Liver (tissue), 8 donors: ENCODE measurements at regions not wholly inside any gene's neighbourhood (a gene's known extent, or its start where the extent isn't known, plus 50 kb on each side); places are given as distances from the start of the nearest gene placed in this dataset.

Experiments used
- DNase-seq: peaks from one replicate; pipeline ENCODE4 v3.0.0-alpha.2; 2017; ENCODE audit warnings: low spot score
- H3K27ac ChIP-seq, 2 donors: one replicate each; pipeline ENCODE4 v1.7.0; 2013; ENCODE audit warnings: inconsistent platforms in 2 of 2, low read length in 2 of 2, control low read depth in 1 of 2, low read depth in 1 of 2, mild to moderate bottlenecking in 1 of 2
- H3K27me3 ChIP-seq, 4 donors: one replicate each; pipeline versions ENCODE4 v1.6.1 to v1.7.0; 2013; ENCODE audit warnings: low read length in 3 of 4, inconsistent platforms in 1 of 4, mild to moderate bottlenecking in 1 of 4, moderate library complexity in 1 of 4; ENCODE audit not compliant: control insufficient read depth in 4 of 4, insufficient read depth in 4 of 4
- H3K36me3 ChIP-seq, 4 donors: one replicate each; pipeline versions ENCODE4 v1.6.1 to v1.7.0; 2013; ENCODE audit warnings: low read length in 3 of 4, mild to moderate bottlenecking in 3 of 4, low read depth in 1 of 4, moderate library complexity in 1 of 4; ENCODE audit not compliant: control insufficient read depth in 4 of 4, insufficient read depth in 3 of 4
- H3K4me1 ChIP-seq, 4 donors: one replicate each; pipeline versions ENCODE4 v1.6.1 to v1.7.0; 2013; ENCODE audit warnings: low read length in 3 of 4, mild to moderate bottlenecking in 3 of 4, moderate library complexity in 1 of 4; ENCODE audit not compliant: control insufficient read depth in 4 of 4, insufficient read depth in 4 of 4
- H3K4me3 ChIP-seq, 3 donors: one replicate each; pipeline versions ENCODE4 v1.6.1 to v1.7.0; 2013; ENCODE audit warnings: low read length in 3 of 3, control low read depth in 1 of 3, low read depth in 1 of 3, mild to moderate bottlenecking in 1 of 3
- H3K9ac ChIP-seq, 2 donors: one replicate each; pipeline ENCODE4 v1.7.0; 2013; ENCODE audit warnings: low read length in 2 of 2, mild to moderate bottlenecking in 2 of 2, moderate library complexity in 2 of 2, control low read depth in 1 of 2, low read depth in 1 of 2
- H3K9me3 ChIP-seq, 4 donors: one replicate each; pipeline versions ENCODE4 v1.6.1 to v1.7.0; 2013; ENCODE audit warnings: low read length in 3 of 4; ENCODE audit not compliant: control insufficient read depth in 4 of 4
- EGR1 ChIP-seq, 2 donors: IDR thresholded peaks; 2 replicates each; pipeline ENCODE4 v1.6.1; 2016 to 2018; ENCODE audit warnings: antibody characterized with exemption in 2 of 2, low read depth in 2 of 2
- FOXA1 ChIP-seq: IDR thresholded peaks from 2 replicates; pipeline ENCODE4 v1.6.1; 2016; ENCODE audit warnings: antibody characterized with exemption
- FOXA2 ChIP-seq: IDR thresholded peaks from 2 replicates; pipeline ENCODE4 v1.6.1; 2016; ENCODE audit warnings: antibody characterized with exemption
- HNF4A ChIP-seq, 2 donors: conservative IDR thresholded peaks; 2 replicates each; pipeline ENCODE4 v1.6.1; 2016; ENCODE audit warnings: antibody characterized with exemption in 2 of 2, mild to moderate bottlenecking in 2 of 2
- JUND ChIP-seq, 2 donors: IDR thresholded peaks; 2 replicates each; pipeline ENCODE4 v1.6.1; 2016; ENCODE audit warnings: antibody characterized with exemption in 2 of 2
- NR2F2 ChIP-seq: IDR thresholded peaks from 2 replicates; pipeline ENCODE4 v1.6.1; 2016; ENCODE audit warnings: antibody characterized with exemption
- RXRA ChIP-seq, 2 donors: IDR thresholded peaks; 2 replicates each; pipeline ENCODE4 v1.6.1; 2017 to 2018; ENCODE audit warnings: antibody characterized with exemption in 2 of 2, mild to moderate bottlenecking in 1 of 2
- SP1 ChIP-seq: IDR thresholded peaks from 2 replicates; pipeline ENCODE4 v1.6.1; 2018; ENCODE audit warnings: antibody characterized with exemption, mild to moderate bottlenecking
- TAF1 ChIP-seq: conservative IDR thresholded peaks from 2 replicates; pipeline ENCODE4 v1.6.1; 2016; ENCODE audit warnings: antibody characterized with exemption, mild to moderate bottlenecking
- YY1 ChIP-seq: IDR thresholded peaks from 2 replicates; pipeline ENCODE4 v1.6.1; 2016; ENCODE audit warnings: antibody characterized with exemption, mild to moderate bottlenecking
- WGBS: extraction: QIAGEN DNeasy Blood & Tissue Kit; methylation state at CpG from one replicate; pipeline ENCODE4 v1.1.7; 2013; 5-methylcytosine and 5-hydroxymethylcytosine counted together
- TF ChIP-seq, protein P1 (sequence below): IDR thresholded peaks from 2 replicates; pipeline ENCODE4 v1.6.1; 2016; ENCODE audit warnings: antibody characterized with exemption, mild to moderate bottlenecking
- TF ChIP-seq, protein P2 (sequence below): IDR thresholded peaks from 2 replicates; pipeline ENCODE4 v1.6.1; 2016; ENCODE audit warnings: antibody characterized with exemption
- TF ChIP-seq, protein P3 (sequence below): fragments of 150-350 bp; IDR thresholded peaks from 2 replicates; pipeline ENCODE4 v1.5.1; 2017; ENCODE audit warnings: improper control_type of control experiment, low read depth, low read length; ENCODE audit not compliant: missing input control
- TF ChIP-seq, protein P4 (sequence below): IDR thresholded peaks from 2 replicates; pipeline ENCODE4 v1.6.1; 2016; ENCODE audit warnings: antibody characterized with exemption
- donor health status: healthy.
- donor health status: healthy.
- donor health status: healthy.
- donor health status: healthy.
- donor health status: healthy.

DNA sequence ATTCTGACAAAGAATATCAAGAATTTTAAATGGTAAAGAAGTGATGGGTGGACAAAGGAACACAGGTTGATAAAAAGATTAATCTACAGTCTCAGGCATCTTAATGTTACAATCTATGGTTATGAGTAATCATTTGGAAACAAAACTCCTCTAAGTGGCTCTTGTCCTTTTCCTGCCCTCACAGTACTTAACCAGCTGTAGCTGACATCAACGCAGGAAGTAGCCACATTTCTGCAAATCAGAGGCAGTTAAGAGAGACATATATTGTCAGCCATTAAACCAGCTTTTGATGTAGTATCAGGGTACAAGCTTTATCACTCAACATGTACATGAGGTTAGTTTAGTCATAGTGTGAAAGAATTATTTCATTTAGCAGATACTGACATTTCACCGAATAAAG is 244.6 kb downstream of the NR4A2 start (continued):
- no peak for TF ChIP-seq NR2F2
- TF ChIP-seq, protein P1, sequence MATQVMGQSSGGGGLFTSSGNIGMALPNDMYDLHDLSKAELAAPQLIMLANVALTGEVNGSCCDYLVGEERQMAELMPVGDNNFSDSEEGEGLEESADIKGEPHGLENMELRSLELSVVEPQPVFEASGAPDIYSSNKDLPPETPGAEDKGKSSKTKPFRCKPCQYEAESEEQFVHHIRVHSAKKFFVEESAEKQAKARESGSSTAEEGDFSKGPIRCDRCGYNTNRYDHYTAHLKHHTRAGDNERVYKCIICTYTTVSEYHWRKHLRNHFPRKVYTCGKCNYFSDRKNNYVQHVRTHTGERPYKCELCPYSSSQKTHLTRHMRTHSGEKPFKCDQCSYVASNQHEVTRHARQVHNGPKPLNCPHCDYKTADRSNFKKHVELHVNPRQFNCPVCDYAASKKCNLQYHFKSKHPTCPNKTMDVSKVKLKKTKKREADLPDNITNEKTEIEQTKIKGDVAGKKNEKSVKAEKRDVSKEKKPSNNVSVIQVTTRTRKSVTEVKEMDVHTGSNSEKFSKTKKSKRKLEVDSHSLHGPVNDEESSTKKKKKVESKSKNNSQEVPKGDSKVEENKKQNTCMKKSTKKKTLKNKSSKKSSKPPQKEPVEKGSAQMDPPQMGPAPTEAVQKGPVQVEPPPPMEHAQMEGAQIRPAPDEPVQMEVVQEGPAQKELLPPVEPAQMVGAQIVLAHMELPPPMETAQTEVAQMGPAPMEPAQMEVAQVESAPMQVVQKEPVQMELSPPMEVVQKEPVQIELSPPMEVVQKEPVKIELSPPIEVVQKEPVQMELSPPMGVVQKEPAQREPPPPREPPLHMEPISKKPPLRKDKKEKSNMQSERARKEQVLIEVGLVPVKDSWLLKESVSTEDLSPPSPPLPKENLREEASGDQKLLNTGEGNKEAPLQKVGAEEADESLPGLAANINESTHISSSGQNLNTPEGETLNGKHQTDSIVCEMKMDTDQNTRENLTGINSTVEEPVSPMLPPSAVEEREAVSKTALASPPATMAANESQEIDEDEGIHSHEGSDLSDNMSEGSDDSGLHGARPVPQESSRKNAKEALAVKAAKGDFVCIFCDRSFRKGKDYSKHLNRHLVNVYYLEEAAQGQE: no peak
- no peak for TF ChIP-seq SP1
- TF ChIP-seq YY1: no peak
- TF ChIP-seq HNF4A (conservative IDR thresholded peaks at IDR 0.05): no peak

DNA sequence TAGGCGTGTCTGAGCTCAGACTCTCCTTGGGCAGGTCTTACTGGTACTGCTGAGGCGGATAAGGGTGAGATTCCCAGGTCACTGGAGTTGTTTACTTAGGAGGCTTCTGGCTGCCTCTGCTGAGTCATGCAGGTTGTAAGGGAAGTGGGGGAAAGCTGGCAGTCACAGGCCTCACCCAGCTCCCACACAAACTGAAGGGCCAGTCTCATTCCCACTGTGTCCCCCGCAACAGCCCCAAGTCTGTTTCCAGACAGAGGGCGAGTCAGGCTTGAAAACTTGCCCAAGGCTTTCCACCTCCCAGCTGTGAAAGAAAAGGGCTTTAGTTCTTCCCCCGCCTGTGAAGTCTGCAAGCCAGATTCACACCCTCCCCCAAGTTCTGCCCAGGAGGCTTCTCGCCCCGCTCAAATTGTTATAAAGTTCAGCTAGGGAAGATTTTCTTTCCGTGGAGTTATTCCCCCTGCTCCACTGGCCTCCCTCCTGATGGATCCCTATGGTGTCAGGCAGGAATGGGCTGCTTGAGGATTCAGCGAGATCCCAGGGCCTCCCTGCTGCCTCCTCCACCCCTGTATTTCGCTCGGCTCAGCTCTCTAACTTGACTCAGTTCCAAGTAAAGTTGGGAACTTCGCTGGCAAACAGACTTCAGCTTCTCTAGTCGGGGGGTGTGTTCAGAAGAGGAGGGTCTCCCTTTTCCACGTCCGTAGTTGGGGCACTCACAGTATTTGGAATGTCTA is 248.6 kb downstream of the NR4A2 start:
- H3K36me3 ChIP-seq: no peaks in the 10 kb centered on the region
- no peaks in the 10 kb centered on the region for H3K27me3 ChIP-seq
- H3K4me1 ChIP-seq: no peaks in the 10 kb centered on the region
- H3K9ac ChIP-seq: no peak overlapping the region
- H3K27ac ChIP-seq: no peak overlapping the region
- DNase-seq: no peak
- no peak for TF ChIP-seq HNF4A (conservative IDR thresholded peaks at IDR 0.05)
- TF ChIP-seq, protein P2, sequence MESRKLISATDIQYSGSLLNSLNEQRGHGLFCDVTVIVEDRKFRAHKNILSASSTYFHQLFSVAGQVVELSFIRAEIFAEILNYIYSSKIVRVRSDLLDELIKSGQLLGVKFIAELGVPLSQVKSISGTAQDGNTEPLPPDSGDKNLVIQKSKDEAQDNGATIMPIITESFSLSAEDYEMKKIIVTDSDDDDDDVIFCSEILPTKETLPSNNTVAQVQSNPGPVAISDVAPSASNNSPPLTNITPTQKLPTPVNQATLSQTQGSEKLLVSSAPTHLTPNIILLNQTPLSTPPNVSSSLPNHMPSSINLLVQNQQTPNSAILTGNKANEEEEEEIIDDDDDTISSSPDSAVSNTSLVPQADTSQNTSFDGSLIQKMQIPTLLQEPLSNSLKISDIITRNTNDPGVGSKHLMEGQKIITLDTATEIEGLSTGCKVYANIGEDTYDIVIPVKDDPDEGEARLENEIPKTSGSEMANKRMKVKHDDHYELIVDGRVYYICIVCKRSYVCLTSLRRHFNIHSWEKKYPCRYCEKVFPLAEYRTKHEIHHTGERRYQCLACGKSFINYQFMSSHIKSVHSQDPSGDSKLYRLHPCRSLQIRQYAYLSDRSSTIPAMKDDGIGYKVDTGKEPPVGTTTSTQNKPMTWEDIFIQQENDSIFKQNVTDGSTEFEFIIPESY: no peak
- TF ChIP-seq EGR1 (IDR thresholded peaks at IDR 0.05; ENCODE audit: low read depth in 2 of 2): no peak
- H3K9me3 ChIP-seq: no peaks in the 10 kb centered on the region
- no peak overlapping the region for H3K4me3 ChIP-seq
- 86% methylated on average over 15 of the region's 15 CpGs for WGBS

DNA sequence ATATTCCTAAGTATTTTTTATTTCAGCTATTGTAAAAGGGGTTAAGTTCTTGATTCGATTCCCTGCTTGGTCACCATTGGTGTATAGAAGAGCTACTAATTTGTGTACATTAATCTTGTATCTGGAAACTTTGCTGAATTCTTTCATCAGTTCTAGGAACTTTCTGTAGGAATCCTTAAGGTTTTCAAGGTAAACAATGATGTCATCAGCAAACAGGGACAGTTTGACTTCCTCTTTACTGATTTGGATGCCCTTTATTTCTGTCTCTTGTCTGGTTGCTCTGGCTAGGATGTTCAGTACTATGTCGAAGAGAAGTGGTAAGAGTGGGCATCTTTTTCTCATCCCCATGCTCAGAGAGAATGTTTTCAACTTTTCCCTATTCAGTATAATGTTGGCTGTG is 252.7 kb downstream of the NR4A2 start:
- Histone ChIP-seq H3K27me3 (no peaks in the 10 kb centered on the region), H3K36me3 (no peaks in the 10 kb centered on the region), H3K4me1 (no peaks in the 10 kb centered on the region), H3K9me3 (no peaks in the 10 kb centered on the region), H3K27ac (no peak overlapping the region), H3K9ac (no peak overlapping the region), H3K4me3 (no peak overlapping the region)
- 88% methylated on average over 2 of the region's 2 CpGs for WGBS
- TF ChIP-seq, protein P1: no peak
- TF ChIP-seq FOXA1 (no peak), FOXA2 (no peak), RXRA (IDR thresholded peaks at IDR 0.05) (no peak), NR2F2 (no peak), SP1 (no peak), YY1 (no peak), JUND (IDR thresholded peaks at IDR 0.05) (no peak), TAF1 (no peak)
- TF ChIP-seq, protein P3, sequence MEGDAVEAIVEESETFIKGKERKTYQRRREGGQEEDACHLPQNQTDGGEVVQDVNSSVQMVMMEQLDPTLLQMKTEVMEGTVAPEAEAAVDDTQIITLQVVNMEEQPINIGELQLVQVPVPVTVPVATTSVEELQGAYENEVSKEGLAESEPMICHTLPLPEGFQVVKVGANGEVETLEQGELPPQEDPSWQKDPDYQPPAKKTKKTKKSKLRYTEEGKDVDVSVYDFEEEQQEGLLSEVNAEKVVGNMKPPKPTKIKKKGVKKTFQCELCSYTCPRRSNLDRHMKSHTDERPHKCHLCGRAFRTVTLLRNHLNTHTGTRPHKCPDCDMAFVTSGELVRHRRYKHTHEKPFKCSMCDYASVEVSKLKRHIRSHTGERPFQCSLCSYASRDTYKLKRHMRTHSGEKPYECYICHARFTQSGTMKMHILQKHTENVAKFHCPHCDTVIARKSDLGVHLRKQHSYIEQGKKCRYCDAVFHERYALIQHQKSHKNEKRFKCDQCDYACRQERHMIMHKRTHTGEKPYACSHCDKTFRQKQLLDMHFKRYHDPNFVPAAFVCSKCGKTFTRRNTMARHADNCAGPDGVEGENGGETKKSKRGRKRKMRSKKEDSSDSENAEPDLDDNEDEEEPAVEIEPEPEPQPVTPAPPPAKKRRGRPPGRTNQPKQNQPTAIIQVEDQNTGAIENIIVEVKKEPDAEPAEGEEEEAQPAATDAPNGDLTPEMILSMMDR: no peak
- TF ChIP-seq, protein P4, sequence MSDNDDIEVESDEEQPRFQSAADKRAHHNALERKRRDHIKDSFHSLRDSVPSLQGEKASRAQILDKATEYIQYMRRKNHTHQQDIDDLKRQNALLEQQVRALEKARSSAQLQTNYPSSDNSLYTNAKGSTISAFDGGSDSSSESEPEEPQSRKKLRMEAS: no peak
- no peak for DNase-seq
